Esophagus squamous epithelium (tissue), 4 donors: ENCODE measurements at regions not wholly inside any gene's neighbourhood (a gene's known extent, or its start where the extent isn't known, plus 50 kb on each side); places are given as distances from the start of the nearest gene placed in this dataset.

ENCODE experiments used
- CTCF ChIP-seq, 6 experiments: fragments of 450-650 bp in 4 of 6; fragments of 200-600 bp in 2 of 6; sonication (generic) in 2 of 6; IDR thresholded peaks; one replicate each; pipeline ENCODE4 v1.5.1; 2016 to 2019; ENCODE audit warnings: antibody characterized with exemption in 6 of 6, mild to moderate bottlenecking in 4 of 6, moderate library complexity in 4 of 6
- POLR2A ChIP-seq, 4 donors: fragments of 450-650 bp; IDR thresholded peaks; one replicate each; pipeline ENCODE4 v1.6.1; 2017; ENCODE audit warnings: antibody characterized with exemption in 4 of 4, mild to moderate bottlenecking in 4 of 4, moderate library complexity in 3 of 4

DNA sequence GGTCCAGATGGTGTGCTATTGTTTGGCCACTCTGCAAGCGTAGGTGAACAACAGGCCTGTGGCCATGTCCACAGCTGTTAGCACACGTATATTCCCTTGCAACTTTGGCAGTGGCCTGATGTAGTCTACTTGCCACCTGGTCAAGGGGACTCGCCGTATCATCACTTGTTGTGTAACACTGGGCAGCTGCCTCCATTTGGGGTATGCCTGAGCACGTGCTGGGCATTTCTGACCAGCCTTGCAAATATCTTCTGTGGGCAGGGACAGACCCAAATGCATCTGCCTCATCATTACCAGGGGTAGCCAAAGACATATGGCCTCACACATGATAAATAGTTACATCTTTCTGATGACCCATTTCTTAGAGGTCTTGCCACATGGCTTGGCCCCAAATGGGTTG, 434.2 kb downstream of the DYNC2H1 start:
- TF ChIP-seq CTCF (IDR thresholded peaks at IDR 0.05) (no peak), POLR2A (IDR thresholded peaks at IDR 0.05) (no peak)
